ENCODE measurements at regions not wholly inside any gene's neighbourhood (a gene's known extent, or its start where the extent isn't known, plus 50 kb on each side); places are given as distances from the start of the nearest gene placed in this dataset.

- no peak for DNase-seq
Observed at GRCh38 chr6:104573350-104573749, 286.4 kb downstream of the HACE1 start.

GRCh38 chr6:104572901-104573300 is 286.8 kb downstream of the HACE1 start:
- no peak for DNase-seq

- no peak for DNase-seq
Observed at GRCh38 chr6:104566411-104566810, 293.3 kb downstream of the HACE1 start.

- no peak for DNase-seq
Observed at GRCh38 chr6:104563306-104563705, 296.4 kb downstream of the HACE1 start.

- DNase-seq = no peak
Observed at GRCh38 chr6:104559435-104560202, 300.1 kb downstream of the HACE1 start.

- DNase-seq = no peak
Observed at GRCh38 chr6:104558746-104559145, 301.0 kb downstream of the HACE1 start.

GRCh38 chr6:104548297-104548696 is 311.4 kb downstream of the HACE1 start:
- no peak for DNase-seq

- no peak for DNase-seq
Observed at GRCh38 chr6:104541411-104541810, 318.3 kb downstream of the HACE1 start.

- DNase-seq = no peak
Observed at GRCh38 chr6:104540743-104541142, 319.0 kb downstream of the HACE1 start.

- DNase-seq = no peak
Observed at GRCh38 chr6:104539173-104539572, 320.5 kb downstream of the HACE1 start.

GRCh38 chr6:104537872-104538271 is 321.8 kb downstream of the HACE1 start:
- DNase-seq = no peak

GRCh38 chr6:104537180-104537579 is 322.5 kb downstream of the HACE1 start:
- DNase-seq = no peak

GRCh38 chr6:104532462-104532861 is 327.3 kb downstream of the HACE1 start:
- DNase-seq = no peak

- DNase-seq = no peak
Observed at GRCh38 chr6:104531646-104532045, 328.1 kb downstream of the HACE1 start.

- no peak for DNase-seq
Observed at GRCh38 chr6:104527761-104528415, 331.8 kb downstream of the HACE1 start.

GRCh38 chr6:104527311-104527710 is 332.4 kb downstream of the HACE1 start:
- no peak for DNase-seq

GRCh38 chr6:104526376-104526775 is 333.3 kb downstream of the HACE1 start:
- no peak for DNase-seq

GRCh38 chr6:104525677-104526322 is 333.9 kb downstream of the HACE1 start:
- peak; percentile 71 for DNase-seq

GRCh38 chr6:104522533-104522932 is 337.2 kb downstream of the HACE1 start:
- DNase-seq = no peak

GRCh38 chr6:104521176-104521575 is 338.5 kb downstream of the HACE1 start:
- DNase-seq = no peak

GRCh38 chr6:104519566-104519965 is 340.2 kb downstream of the HACE1 start:
- no peak for DNase-seq

GRCh38 chr6:104509355-104509754 is 350.4 kb downstream of the HACE1 start:
- no peak for DNase-seq

GRCh38 chr6:104506429-104506828 is 353.3 kb downstream of the HACE1 start:
- DNase-seq = no peak

- DNase-seq = no peak
Observed at GRCh38 chr6:104505838-104506237, 353.9 kb downstream of the HACE1 start.

All from CD4-positive, alpha-beta T cell treated with Interleukin-4 for 4 hours (primary cell).